Activated CD8-positive, alpha-beta memory T cell treated with anti-CD3 and anti-CD28 coated beads, Interleukin-2, amount 50 U/mL, for 4 hours (primary cell): ENCODE measurements at regions not wholly inside any gene's neighbourhood (a gene's known extent, or its start where the extent isn't known, plus 50 kb on each side); places are given as distances from the start of the nearest gene placed in this dataset.

Source experiments
- DNase-seq: peaks from one replicate; pipeline ENCODE4 v3.0.0-alpha.2; 2020

DNA sequence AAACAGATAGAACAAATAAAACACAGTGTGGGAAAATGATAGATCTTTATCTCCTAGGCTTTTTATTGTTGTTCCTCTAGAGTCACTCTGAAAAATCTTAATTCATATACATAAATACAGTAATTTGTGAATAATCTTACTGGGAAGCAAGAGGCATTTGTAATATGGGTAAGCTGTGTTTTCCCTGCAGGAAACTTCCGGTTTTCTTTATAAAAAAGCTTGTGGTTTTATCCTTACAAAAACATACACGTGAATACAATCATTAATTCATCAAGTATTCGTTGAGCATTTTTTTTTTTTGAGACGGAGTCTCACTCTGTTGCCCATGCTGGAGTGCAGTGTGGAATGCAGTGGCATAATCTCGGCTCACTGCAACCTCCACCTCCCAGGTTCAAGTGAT, 1312.8 kb upstream of the ZEB2 start:
- DNase-seq: no peak

GRCh38 chr2:145829931-145830330, 1310.0 kb upstream of the ZEB2 start:
- DNase-seq: no peak

DNA sequence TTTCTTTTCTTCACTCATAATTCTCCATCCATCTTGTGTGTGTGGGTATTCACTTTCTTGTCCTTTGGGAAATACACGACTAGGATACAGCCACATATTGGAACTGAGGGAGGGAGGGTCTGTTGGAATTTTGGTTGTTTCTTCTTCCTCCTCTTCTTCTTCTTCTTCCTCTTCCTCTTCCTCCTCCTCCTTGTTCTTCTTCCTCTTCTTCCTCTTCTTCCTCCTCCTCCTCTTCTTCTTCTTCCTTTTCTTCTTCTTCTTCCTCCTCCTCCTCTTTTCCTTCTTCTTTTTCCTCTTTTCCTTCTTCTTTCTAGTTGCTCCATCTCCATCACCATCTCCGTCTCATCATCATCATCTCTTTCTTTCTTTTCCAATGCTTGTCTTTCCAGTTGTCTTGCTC, 1307.3 kb upstream of the ZEB2 start:
- no peak for DNase-seq

GRCh38 chr2:145824384-145824783, 1304.5 kb upstream of the ZEB2 start:
- no peak for DNase-seq

GRCh38 chr2:145822892-145823534, 1303.1 kb upstream of the ZEB2 start:
- DNase-seq: no peak

DNA sequence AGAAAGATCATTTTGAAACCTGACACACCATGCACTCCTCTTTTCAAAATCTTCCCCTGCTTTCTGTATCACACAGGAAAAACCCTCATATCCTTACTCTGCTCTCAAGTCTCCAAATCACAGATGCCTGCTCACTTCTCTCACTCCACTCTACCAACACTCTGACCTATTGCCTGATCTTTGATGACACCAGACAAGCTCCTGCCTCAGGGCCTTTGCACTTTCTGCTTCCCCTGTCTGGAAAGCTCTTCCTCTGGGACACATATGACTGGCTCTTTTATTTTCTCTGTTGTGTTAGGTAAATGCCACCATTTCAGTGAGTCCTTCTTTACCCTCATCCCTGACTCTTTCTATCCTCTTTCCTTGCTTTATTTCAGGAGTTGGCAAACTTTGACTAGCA, 1300.7 kb upstream of the ZEB2 start:
- DNase-seq: no peak

- no peak for DNase-seq
Observed at GRCh38 chr2:145818890-145819504, 1299.1 kb upstream of the ZEB2 start.

DNA sequence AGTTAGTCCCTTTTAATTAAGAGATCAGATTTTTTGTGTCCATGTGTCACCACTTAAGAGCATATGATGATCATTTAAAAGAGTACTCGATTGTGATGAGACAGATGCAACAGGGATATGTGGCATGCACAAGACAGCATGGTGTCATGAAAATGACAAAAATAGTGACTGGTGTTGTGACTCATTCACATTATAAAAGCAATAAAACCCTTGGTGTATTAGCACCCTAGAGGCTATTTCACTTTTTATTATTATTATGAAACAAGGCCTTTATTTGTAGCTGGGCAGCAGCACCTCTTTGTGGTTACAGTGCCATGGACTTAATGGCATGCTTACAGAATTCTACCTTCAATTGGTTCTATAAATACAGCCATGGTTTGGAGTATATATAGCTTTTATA, 1296.0 kb upstream of the ZEB2 start:
- DNase-seq: no peak

GRCh38 chr2:145813481-145813880, 1293.6 kb upstream of the ZEB2 start:
- DNase-seq: no peak

DNA sequence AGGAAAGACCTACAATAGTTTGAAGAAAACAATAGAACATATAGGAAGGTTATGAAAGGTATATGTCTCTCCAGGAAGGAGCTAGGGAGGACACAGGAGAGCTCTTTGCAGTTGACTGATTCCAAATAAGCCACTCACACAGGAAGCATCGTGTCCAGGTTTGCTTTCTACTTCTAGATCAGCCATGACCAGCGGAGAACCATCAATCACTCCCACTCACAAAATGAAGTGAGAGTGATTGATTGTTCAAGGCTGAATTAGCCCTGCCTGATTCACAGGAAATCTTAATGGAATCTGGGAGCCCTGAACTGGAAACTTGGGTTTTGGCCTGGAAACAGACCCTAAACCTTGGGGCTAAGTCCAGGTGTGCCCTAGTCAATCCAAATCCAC, 1292.2 kb upstream of the ZEB2 start:
- DNase-seq: no peak

DNA sequence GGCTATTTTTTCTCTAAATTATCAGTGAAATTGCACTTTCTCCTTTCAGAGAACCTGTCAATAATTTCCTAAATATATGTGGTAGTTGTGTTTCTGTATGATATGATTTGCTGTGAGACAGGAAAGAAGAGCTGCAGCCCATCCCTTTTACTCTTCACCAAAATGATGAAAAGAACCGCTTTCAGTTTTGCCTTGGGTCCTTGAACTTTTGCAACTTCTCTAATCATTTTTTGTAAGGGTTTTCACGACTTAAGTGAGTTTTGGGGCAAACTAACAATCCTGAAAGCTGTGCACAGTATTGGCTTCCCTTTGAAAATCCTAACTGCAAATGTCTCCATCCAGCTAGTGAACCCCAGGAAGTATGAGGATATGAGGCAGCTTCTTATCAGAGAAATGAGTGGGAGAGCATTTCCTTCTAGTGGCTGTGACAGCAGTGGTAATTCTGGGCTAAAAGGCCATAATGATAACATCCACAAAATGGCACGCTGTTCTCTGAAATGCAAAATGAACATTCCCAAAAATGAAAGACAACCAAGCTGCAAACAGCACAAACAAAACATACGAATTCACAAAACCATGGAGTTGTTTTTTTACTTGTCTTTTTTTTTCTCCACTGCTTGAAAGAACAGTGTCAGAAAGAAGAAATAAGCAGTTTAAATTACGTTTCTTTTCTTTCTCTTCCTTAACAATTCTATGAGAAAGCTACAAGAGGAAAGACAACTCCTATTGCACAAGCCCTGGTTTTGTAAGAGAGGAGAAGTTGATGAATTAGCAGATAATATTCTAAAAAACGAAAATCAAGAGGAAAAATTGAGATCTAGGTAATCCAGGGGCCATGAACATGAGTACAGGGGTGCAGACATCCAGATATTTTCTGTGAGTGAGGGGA, 1291.6 kb upstream of the ZEB2 start:
- DNase-seq: no peak

GRCh38 chr2:145807968-145808367, 1288.0 kb upstream of the ZEB2 start:
- no peak for DNase-seq

- DNase-seq: no peak
Observed at GRCh38 chr2:145807554-145807953, 1287.6 kb upstream of the ZEB2 start.

GRCh38 chr2:145806546-145806945, 1286.6 kb upstream of the ZEB2 start:
- no peak for DNase-seq

- no peak for DNase-seq
Observed at GRCh38 chr2:145802133-145802532, 1282.2 kb upstream of the ZEB2 start.

DNA sequence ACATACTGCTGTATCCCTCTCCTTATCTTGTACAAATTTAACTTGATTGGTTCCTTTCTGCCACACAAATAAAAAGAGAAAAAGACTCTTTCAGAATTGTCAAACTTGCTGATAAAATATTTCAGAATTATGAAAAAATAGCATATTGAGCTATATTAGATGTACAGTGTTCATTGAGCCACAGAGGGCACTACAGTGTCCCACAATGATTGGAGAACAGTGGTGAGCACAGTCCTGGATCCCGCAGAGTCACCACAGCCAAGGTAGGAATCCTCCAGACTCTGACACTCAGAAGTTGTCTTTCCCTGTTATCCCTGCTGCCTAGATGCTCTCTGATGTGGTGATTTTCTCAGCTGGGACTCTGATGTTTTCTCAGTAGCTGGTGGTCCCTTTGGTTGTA, 1281.3 kb upstream of the ZEB2 start:
- no peak for DNase-seq

DNA sequence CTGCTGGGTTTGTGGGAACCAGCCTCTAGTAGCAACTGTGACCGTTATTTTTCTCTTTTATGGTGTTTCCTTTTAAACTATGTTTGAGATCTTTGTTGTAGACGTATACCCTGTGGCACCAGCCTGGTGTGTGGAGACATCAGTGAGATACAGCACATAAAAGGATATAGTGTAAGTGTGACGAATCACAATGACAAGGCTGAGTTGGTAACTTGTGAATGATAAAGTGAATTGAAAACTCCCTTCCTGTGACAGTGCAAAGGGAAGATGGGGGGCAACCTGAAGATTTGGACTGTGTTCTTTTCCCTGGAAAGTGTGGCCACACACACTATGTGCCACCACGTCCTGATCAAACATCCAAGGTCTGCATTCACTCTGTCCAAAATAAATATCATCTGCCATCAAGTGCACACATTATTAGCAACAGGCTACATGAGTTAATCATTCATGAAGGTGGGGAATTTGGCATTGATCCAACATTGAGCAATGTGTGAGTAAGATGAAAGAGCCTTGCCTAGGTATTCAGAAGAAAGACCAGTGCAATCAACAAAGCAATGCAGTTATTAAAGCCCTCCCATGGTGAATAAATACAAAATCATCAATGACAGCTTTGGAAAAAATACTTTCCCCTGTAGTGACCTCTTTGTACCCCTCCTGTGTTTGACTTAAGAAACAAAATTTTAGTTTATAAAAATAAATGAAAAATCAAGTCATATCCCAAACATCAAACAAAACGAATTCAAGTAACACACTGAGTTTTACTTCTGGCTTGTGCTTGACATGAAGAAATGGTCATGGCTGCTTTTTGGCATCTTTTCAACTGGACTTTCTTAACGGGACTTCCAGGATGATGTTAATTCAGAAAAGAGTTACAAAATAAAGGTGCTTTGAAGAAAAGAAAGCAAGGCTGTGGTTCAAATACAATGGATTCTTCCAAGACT, 1280.5 kb upstream of the ZEB2 start:
- no peak for DNase-seq

DNA sequence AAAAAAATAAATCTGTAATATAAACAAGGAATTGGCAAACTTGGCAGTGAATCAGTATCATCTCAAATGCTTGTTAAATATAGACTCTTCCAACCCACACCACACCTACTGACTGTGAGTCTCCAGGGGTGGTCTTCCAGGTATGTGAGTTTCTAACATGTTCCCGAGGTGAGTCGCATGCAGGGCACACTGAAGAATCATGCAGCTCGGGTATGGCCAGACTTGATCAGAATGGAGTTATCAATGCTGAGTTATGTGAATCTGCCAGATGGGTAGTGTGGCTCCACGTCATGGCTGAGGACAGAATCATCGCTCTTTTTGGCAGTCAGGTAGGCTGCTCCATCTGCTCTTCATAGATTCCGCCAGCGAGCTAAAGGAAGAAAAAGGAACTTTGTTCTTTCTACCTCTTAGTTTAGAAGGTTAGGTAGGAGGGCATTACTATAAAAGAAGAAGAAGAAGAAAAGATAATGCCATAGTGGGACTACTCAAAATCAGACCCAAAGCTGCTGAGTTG, 1279.7 kb upstream of the ZEB2 start:
- no peak for DNase-seq

DNA sequence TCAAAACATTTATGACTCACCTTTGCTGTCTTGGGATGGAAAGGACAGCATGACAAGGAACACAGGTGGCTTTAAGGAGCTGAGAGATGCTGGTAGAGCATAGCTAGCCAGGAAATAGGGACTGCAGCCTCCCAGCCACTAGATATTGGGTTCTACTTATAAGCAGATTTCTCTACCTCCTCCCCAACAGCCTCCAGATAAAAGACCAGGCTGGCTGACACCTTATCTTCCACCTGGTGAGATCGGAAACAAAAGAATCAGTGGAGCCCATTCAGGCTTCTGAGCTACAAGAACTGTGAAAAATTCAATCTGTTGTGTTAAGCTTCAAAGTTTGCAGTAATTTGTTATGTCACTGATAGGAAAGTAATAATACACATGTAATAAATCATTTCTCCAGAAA, 1278.5 kb upstream of the ZEB2 start:
- no peak for DNase-seq

DNA sequence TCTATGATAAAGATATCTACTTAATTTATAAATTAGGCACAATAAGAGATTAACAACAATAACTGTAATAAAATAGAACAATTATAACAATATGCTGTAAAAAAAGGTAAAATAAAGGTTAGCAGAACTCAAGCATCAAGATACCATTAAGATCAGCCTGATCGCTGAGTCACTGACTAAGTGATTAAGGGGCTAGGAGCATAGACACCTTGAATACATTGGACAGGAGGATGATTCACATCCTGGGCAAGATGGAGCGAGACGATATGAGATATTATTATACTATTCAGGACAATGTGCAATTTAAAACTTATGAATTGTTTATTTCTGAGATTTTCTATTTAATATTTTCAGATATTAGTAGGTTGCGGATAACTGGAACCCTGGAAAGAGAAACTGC, 1277.8 kb upstream of the ZEB2 start:
- no peak for DNase-seq

GRCh38 chr2:145792745-145793144, 1272.8 kb upstream of the ZEB2 start:
- DNase-seq: no peak

DNA sequence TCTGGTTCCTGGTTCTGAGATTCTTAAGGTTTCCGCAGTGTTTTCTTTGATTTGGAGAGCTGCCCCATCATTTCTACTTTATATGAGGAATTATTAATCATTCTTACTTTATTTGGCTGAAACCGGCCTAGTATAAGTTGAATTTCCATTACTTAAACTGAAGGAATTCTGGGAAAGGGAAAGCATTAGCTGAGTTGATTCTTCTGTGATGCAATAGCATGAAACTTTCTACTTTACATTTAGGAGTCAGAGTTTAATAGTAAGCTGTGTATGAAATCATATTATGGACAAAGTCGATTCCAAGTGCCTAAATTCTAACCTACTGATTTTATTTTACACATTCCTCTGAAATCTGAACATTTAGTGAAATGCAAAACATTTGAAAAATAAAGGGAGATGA, 1269.7 kb upstream of the ZEB2 start:
- no peak for DNase-seq
